Sigmoid colon (tissue), 6 donors: ENCODE measurements at regions not wholly inside any gene's neighbourhood (a gene's known extent, or its start where the extent isn't known, plus 50 kb on each side); places are given as distances from the start of the nearest gene placed in this dataset.

Experiments used
- DNase-seq: peaks from one replicate; pipeline ENCODE4 v3.0.0-alpha.2; 2019
- H3K27ac ChIP-seq, 4 donors: fragments of 200-600 bp; sonication (generic); one replicate each; pipeline ENCODE4 v1.5.1; 2016 to 2019; ENCODE audit warnings: mild to moderate bottlenecking in 1 of 4
- H3K27me3 ChIP-seq, 3 donors: fragments of 200-600 bp; sonication (generic); one replicate each; pipeline ENCODE4 v1.5.1; 2019; ENCODE audit warnings: mild to moderate bottlenecking in 1 of 3
- H3K36me3 ChIP-seq, 4 donors: fragments of 200-600 bp; sonication (generic); one replicate each; pipeline ENCODE4 v1.5.1; 2016 to 2019
- H3K4me1 ChIP-seq, 4 donors: fragments of 200-600 bp; sonication (generic); one replicate each; pipeline ENCODE4 v1.5.1; 2017 to 2019
- H3K4me3 ChIP-seq, 4 donors: fragments of 200-600 bp; sonication (generic); one replicate each; pipeline ENCODE4 v1.5.1; 2017 to 2019; ENCODE audit warnings: mild to moderate bottlenecking in 2 of 4, moderate library complexity in 1 of 4
- H3K9me3 ChIP-seq, 4 donors: fragments of 200-600 bp in 3 of 4; sonication (generic) in 3 of 4; one replicate each; pipeline versions ENCODE4 v1.5.1 to v1.6.1; 2013 to 2019
- EP300 ChIP-seq, 4 donors: sonication (generic); formaldehyde crosslinking; IDR thresholded peaks; one replicate each; pipeline ENCODE4 v1.6.1; 2017; ENCODE audit warnings: antibody characterized with exemption in 4 of 4
- POLR2A ChIP-seq, 2 donors: fragments of 450-650 bp; IDR thresholded peaks; one replicate each; pipeline ENCODE4 v1.6.1; 2016; ENCODE audit warnings: antibody characterized with exemption in 2 of 2, mild to moderate bottlenecking in 2 of 2, moderate library complexity in 2 of 2
- POLR2AphosphoS5 ChIP-seq, 4 donors: sonication (generic); formaldehyde crosslinking; IDR thresholded peaks; one replicate each; pipeline ENCODE4 v1.6.1; 2017; ENCODE audit warnings: antibody characterized with exemption in 4 of 4
- WGBS, 2 donors: extraction: QIAGEN DNeasy Blood & Tissue Kit; methylation state at CpG; one replicate each; pipeline ENCODE4 v1.1.7; 2013; 5-methylcytosine and 5-hydroxymethylcytosine counted together
- intact Hi-C: fragments of 100-400 bp; cut with DNase I; formaldehyde crosslinking; loops from one replicate; pipeline ENCODE4 v1.15.1; 2023
- TF ChIP-seq, protein P1 (sequence below), 4 experiments: fragments of 450-650 bp in 3 of 4; fragments of 200-600 bp in 1 of 4; IDR thresholded peaks; one replicate each; pipeline ENCODE4 v1.5.1; 2016 to 2019; ENCODE audit warnings: antibody characterized with exemption in 4 of 4, mild to moderate bottlenecking in 3 of 4, moderate library complexity in 2 of 4
- donor health status: healthy with polysubstance abuse.
- donor health status: healthy.

DNA sequence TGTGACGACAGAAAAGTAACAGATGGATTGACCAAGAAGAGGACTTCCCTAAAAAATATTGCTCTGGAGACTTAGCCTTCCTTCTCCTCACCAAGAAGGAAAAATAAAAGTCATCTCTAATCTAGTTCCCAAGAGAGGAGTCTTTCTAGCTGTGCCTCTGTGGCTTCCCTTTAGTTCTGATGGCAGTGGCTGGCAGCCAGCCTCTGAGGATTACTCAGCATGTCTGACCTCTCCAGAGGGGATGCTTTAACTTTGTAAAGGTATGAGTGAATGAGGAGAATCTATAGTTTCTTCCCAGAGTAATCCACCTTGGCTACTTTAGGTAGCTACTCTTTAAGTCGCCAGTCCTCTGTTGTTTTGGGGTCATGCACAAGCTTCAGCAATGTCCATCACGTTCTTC lies 163.9 kb upstream of the KIT start:
- no peaks in the 10 kb centered on the region for H3K36me3 ChIP-seq
- TF ChIP-seq POLR2A (IDR thresholded peaks at IDR 0.05) = no peak
- no peak for TF ChIP-seq POLR2AphosphoS5 (IDR thresholded peaks at IDR 0.05)
- TF ChIP-seq EP300 (IDR thresholded peaks at IDR 0.05) = no peak
- TF ChIP-seq, protein P1, sequence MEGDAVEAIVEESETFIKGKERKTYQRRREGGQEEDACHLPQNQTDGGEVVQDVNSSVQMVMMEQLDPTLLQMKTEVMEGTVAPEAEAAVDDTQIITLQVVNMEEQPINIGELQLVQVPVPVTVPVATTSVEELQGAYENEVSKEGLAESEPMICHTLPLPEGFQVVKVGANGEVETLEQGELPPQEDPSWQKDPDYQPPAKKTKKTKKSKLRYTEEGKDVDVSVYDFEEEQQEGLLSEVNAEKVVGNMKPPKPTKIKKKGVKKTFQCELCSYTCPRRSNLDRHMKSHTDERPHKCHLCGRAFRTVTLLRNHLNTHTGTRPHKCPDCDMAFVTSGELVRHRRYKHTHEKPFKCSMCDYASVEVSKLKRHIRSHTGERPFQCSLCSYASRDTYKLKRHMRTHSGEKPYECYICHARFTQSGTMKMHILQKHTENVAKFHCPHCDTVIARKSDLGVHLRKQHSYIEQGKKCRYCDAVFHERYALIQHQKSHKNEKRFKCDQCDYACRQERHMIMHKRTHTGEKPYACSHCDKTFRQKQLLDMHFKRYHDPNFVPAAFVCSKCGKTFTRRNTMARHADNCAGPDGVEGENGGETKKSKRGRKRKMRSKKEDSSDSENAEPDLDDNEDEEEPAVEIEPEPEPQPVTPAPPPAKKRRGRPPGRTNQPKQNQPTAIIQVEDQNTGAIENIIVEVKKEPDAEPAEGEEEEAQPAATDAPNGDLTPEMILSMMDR (IDR thresholded peaks at IDR 0.05) = no peak
- H3K4me3 ChIP-seq = no peak overlapping the region
- H3K27me3 ChIP-seq = no peaks in the 10 kb centered on the region
- no peaks in the 10 kb centered on the region for H3K4me1 ChIP-seq
- DNase-seq = no peak
- H3K9me3 ChIP-seq = no peaks in the 10 kb centered on the region
- 75 to 85% methylated on average over 3 of the region's 3 CpGs for WGBS, 2 donors
- H3K27ac ChIP-seq = no peak overlapping the region
- intact Hi-C loops = no loop called here

DNA sequence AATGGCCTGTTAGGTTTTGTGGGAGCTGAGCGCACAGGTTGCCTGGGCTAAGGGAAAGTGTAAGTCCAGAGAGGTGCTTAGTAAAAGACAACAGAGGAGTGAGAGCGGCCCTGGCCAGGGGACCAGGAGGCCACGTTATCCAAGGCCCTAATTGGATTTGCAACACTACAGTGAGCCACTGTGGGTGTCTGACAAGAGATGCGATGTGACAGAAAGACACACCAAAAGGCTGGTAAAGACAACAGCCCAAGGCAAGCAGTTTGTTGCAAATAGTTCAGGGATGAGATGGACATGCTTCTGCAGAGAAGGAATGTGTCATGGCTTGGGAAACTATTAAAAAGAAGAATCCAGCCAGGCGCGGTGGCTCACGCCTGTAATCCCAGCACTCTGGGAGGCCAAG lies 162.7 kb upstream of the KIT start:
- WGBS, 2 donors = 85 to 88% methylated on average over 7 of the region's 7 CpGs
- intact Hi-C loops = no loop called here
- TF ChIP-seq, protein P1 (IDR thresholded peaks at IDR 0.05) = no peak
- TF ChIP-seq EP300 (IDR thresholded peaks at IDR 0.05) (no peak), POLR2AphosphoS5 (IDR thresholded peaks at IDR 0.05) (no peak), POLR2A (IDR thresholded peaks at IDR 0.05) (no peak)
- DNase-seq = no peak
- Histone ChIP-seq H3K36me3 (no peaks in the 10 kb centered on the region), H3K27ac (no peak overlapping the region), H3K27me3 (no peaks in the 10 kb centered on the region), H3K4me1 (no peaks in the 10 kb centered on the region), H3K9me3 (no peaks in the 10 kb centered on the region), H3K4me3 (no peak overlapping the region)

DNA sequence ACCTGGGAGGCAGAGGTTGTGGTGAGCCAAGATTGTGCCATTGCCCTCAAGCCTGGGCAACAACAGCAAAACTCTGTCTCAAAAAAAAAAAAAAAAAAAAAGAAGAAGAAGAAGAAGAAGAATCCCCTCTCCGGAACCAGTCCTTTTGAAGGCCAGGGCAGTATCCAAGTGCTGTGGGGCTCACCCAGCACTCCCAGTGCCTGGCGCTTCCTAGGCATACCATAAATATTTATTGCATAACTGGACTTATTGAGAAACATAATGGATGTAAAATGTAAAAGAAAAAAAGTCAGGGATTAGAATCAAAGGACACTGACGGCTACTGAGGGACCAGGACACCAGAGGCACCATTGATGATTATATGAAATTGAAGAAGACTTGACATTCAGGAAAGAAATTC lies 162.1 kb upstream of the KIT start:
- H3K27ac ChIP-seq = no peak overlapping the region
- H3K36me3 ChIP-seq = no peaks in the 10 kb centered on the region
- intact Hi-C loops = no loop called here
- DNase-seq = no peak
- WGBS, 2 donors = 87 to 94% methylated on average over 3 of the region's 3 CpGs
- no peak overlapping the region for H3K4me3 ChIP-seq
- no peaks in the 10 kb centered on the region for H3K4me1 ChIP-seq
- TF ChIP-seq POLR2AphosphoS5 (IDR thresholded peaks at IDR 0.05) (no peak), EP300 (IDR thresholded peaks at IDR 0.05) (no peak), POLR2A (IDR thresholded peaks at IDR 0.05) (no peak)
- TF ChIP-seq, protein P1 (IDR thresholded peaks at IDR 0.05) = no peak
- no peaks in the 10 kb centered on the region for H3K9me3 ChIP-seq
- no peaks in the 10 kb centered on the region for H3K27me3 ChIP-seq

DNA sequence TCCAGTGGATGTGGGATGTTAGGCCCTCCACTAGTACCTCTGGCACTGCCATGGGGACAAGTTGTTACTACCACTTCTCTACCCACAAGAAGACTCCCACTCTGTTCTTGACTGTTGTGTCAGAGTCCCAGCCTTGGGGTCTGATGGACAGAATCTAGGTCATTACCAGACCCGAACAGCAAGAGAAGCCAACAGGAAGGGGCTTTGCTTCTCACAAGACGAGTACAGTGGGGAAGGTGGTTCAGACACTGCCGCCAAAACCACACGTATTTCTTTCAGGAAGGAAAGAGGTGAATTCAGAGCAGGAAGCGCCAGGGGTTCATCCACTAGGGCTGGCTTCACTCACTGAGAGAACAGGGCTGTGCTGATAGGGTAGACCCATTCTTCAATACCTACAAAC lies 161.3 kb upstream of the KIT start:
- H3K27ac ChIP-seq = no peak overlapping the region
- no peak overlapping the region for H3K4me3 ChIP-seq
- intact Hi-C loops = no loop called here
- H3K27me3 ChIP-seq = no peaks in the 10 kb centered on the region
- WGBS, 2 donors = 42 to 81% methylated on average over 5 of the region's 5 CpGs
- TF ChIP-seq, protein P1 (IDR thresholded peaks at IDR 0.05) = no peak
- TF ChIP-seq EP300 (IDR thresholded peaks at IDR 0.05) (no peak), POLR2AphosphoS5 (IDR thresholded peaks at IDR 0.05) (no peak), POLR2A (IDR thresholded peaks at IDR 0.05) (no peak)
- DNase-seq = no peak
- H3K4me1 ChIP-seq = no peaks in the 10 kb centered on the region
- no peaks in the 10 kb centered on the region for H3K36me3 ChIP-seq
- H3K9me3 ChIP-seq = no peaks in the 10 kb centered on the region

DNA sequence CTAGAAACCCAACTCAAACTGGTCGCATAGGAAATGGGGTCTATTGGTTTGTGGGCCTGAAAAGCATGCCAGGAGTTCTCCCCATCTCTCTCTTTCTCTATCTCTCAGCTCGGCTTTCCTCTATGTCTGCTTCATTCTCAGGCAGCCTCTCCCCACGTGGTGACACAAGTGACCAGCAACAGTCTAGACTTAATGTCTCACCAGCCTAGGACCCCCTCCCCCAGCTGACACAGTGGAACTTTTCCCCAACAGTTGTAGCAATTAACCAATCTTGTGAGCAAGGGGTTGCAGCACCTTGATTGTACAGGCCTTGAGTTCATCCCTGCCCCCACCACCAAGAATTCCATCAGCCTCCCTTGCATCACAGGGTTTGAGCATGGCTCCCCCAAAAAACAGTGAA lies 159.8 kb upstream of the KIT start:
- Histone ChIP-seq H3K36me3 (no peaks in the 10 kb centered on the region), H3K4me3 (no peak overlapping the region), H3K4me1 (no peaks in the 10 kb centered on the region), H3K27ac (no peak overlapping the region), H3K27me3 (no peaks in the 10 kb centered on the region), H3K9me3 (no peaks in the 10 kb centered on the region)
- DNase-seq = no peak
- intact Hi-C loops = no loop called here
- TF ChIP-seq EP300 (IDR thresholded peaks at IDR 0.05) = no peak
- TF ChIP-seq, protein P1 (IDR thresholded peaks at IDR 0.05) = no peak
- TF ChIP-seq POLR2AphosphoS5 (IDR thresholded peaks at IDR 0.05) = no peak
- WGBS, 2 donors = 55 to 66% methylated on average over 3 of the region's 3 CpGs
